HFFc6 (cell line): ENCODE measurements at regions not wholly inside any gene's neighbourhood (a gene's known extent, or its start where the extent isn't known, plus 50 kb on each side); places are given as distances from the start of the nearest gene placed in this dataset.

Source experiments
- DNase-seq: peaks from one replicate; pipeline ENCODE4 v3.0.0-alpha.2; 2018
- H3K27ac Mint-ChIP-seq: 2 replicates; pipeline ENCODE4 v1.8.0; 2020; ENCODE audit warnings: mild to moderate bottlenecking, mixed read lengths
- H3K27me3 Mint-ChIP-seq: 2 replicates; pipeline ENCODE4 v1.8.0; 2021; ENCODE audit warnings: mild to moderate bottlenecking, moderate library complexity, mixed read lengths; ENCODE audit not compliant: insufficient read depth
- H3K36me3 Mint-ChIP-seq: 2 replicates; pipeline ENCODE4 v1.8.0; 2021; ENCODE audit warnings: low read depth, mixed read lengths
- H3K4me1 Mint-ChIP-seq: 2 replicates; pipeline ENCODE4 v1.8.0; 2020; ENCODE audit warnings: low read depth, mixed read lengths
- H3K4me3 Mint-ChIP-seq: 2 replicates; pipeline ENCODE4 v1.8.0; 2020; ENCODE audit warnings: mild to moderate bottlenecking, moderate library complexity, mixed read lengths
- H3K9me3 Mint-ChIP-seq: 2 replicates; pipeline ENCODE4 v1.8.0; 2020; ENCODE audit warnings: mild to moderate bottlenecking, mixed read lengths
- CTCF ChIP-seq: fragments of 200-600 bp; sonication (generic); IDR thresholded peaks from 2 replicates; pipeline ENCODE4 v1.5.0; 2021; ENCODE audit warnings: antibody characterized with exemption, mild to moderate bottlenecking

GRCh38 chr13:33934951-33935371 is 117.0 kb downstream of the RFC3 start:
- H3K4me1 Mint-ChIP-seq, result no peaks in the 10 kb centered on the region
- no peak overlapping the region for H3K27ac Mint-ChIP-seq

GRCh38 chr13:33935969-33936368 is 118.0 kb downstream of the RFC3 start:
- H3K27me3 Mint-ChIP-seq, result no peaks in the 10 kb centered on the region
- H3K36me3 Mint-ChIP-seq, result no peaks in the 10 kb centered on the region
- TF ChIP-seq CTCF, result no peak
- H3K4me1 Mint-ChIP-seq, result no peaks in the 10 kb centered on the region
- H3K9me3 Mint-ChIP-seq, result no peaks in the 10 kb centered on the region
- DNase-seq, result no peak
- no peak overlapping the region for H3K27ac Mint-ChIP-seq
- H3K4me3 Mint-ChIP-seq, result no peak overlapping the region

More at GRCh38 chr13:33934951-33935371, 117.0 kb downstream of the RFC3 start:
- no peaks in the 10 kb centered on the region for H3K9me3 Mint-ChIP-seq
- no peak for TF ChIP-seq CTCF
- no peaks in the 10 kb centered on the region for H3K27me3 Mint-ChIP-seq
- no peak overlapping the region for H3K4me3 Mint-ChIP-seq
- H3K36me3 Mint-ChIP-seq, result no peaks in the 10 kb centered on the region
- DNase-seq, result no peak

GRCh38 chr13:33937373-33938098 is 119.6 kb downstream of the RFC3 start:
- no peaks in the 10 kb centered on the region for H3K27me3 Mint-ChIP-seq
- H3K36me3 Mint-ChIP-seq, result no peaks in the 10 kb centered on the region
- no peaks in the 10 kb centered on the region for H3K4me1 Mint-ChIP-seq
- H3K27ac Mint-ChIP-seq, result no peak overlapping the region
- no peaks in the 10 kb centered on the region for H3K9me3 Mint-ChIP-seq
- no peak overlapping the region for H3K4me3 Mint-ChIP-seq
- TF ChIP-seq CTCF, result no peak
- DNase-seq, result no peak

GRCh38 chr13:33940256-33940655 is 122.3 kb downstream of the RFC3 start:
- Mint-ChIP-seq H3K9me3 (no peaks in the 10 kb centered on the region), H3K27me3 (no peaks in the 10 kb centered on the region), H3K27ac (no peak overlapping the region), H3K4me1 (no peaks in the 10 kb centered on the region), H3K36me3 (no peaks in the 10 kb centered on the region), H3K4me3 (no peak overlapping the region)
- no peak for DNase-seq
- no peak for TF ChIP-seq CTCF

GRCh38 chr13:33940898-33941297 is 122.9 kb downstream of the RFC3 start:
- no peak overlapping the region for H3K27ac Mint-ChIP-seq
- TF ChIP-seq CTCF, result no peak

More at GRCh38 chr13:33940898-33941297, 122.9 kb downstream of the RFC3 start:
- H3K9me3 Mint-ChIP-seq, result no peaks in the 10 kb centered on the region
- H3K36me3 Mint-ChIP-seq, result no peaks in the 10 kb centered on the region
- H3K27me3 Mint-ChIP-seq, result no peaks in the 10 kb centered on the region
- H3K4me3 Mint-ChIP-seq, result no peak overlapping the region
- H3K4me1 Mint-ChIP-seq, result no peaks in the 10 kb centered on the region
- DNase-seq, result no peak
